Lung (tissue), 11 donors: ENCODE measurements at regions not wholly inside any gene's neighbourhood (a gene's known extent, or its start where the extent isn't known, plus 50 kb on each side); places are given as distances from the start of the nearest gene placed in this dataset.

Experiments
- ATAC-seq: fragments of 200-7000 bp; cut with Tn5 transposase; one replicate; pipeline ENCODE4 v1.9.1; 2020; ENCODE audit warnings: moderate number of reproducible peaks; ENCODE audit not compliant: insufficient read depth, low FRiP score
- DNase-seq, 3 donors: peaks; one replicate each; pipeline ENCODE4 v3.0.0-alpha.2; 2013 to 2017
- H3K27ac ChIP-seq, 2 donors: one replicate each; pipeline ENCODE4 v1.5.1; 2013; ENCODE audit warnings: mild to moderate bottlenecking in 2 of 2, moderate library complexity in 2 of 2, control low read depth in 1 of 2, inconsistent platforms in 1 of 2, low read depth in 1 of 2, low read length in 1 of 2
- H3K27me3 ChIP-seq, 3 donors: one replicate each; pipeline ENCODE4 v1.5.1; 2013; ENCODE audit warnings: low read length in 2 of 3; ENCODE audit not compliant: control insufficient read depth in 3 of 3, insufficient read depth in 3 of 3
- H3K36me3 ChIP-seq, 4 donors: one replicate each; pipeline ENCODE4 v1.5.1; 2013; ENCODE audit warnings: low read length in 4 of 4, mild to moderate bottlenecking in 1 of 4, moderate library complexity in 1 of 4; ENCODE audit not compliant: control insufficient read depth in 4 of 4, insufficient read depth in 4 of 4
- H3K4me1 ChIP-seq, 5 donors: one replicate each; pipeline ENCODE4 v1.5.1; 2013; ENCODE audit warnings: low read length in 5 of 5, mild to moderate bottlenecking in 2 of 5, moderate library complexity in 1 of 5; ENCODE audit not compliant: control insufficient read depth in 5 of 5, insufficient read depth in 5 of 5
- H3K4me3 ChIP-seq: one replicate; pipeline ENCODE4 v1.5.1; 2013; ENCODE audit warnings: mild to moderate bottlenecking, control low read depth, moderate library complexity
- H3K9ac ChIP-seq, 2 donors: one replicate each; pipeline ENCODE4 v1.5.1; 2013; ENCODE audit warnings: low read length in 2 of 2, control low read depth in 1 of 2; ENCODE audit not compliant: insufficient read depth in 1 of 2
- H3K9me3 ChIP-seq, 4 donors: one replicate each; pipeline ENCODE4 v1.5.1; 2013; ENCODE audit warnings: low read length in 3 of 4, mild to moderate bottlenecking in 1 of 4, moderate library complexity in 1 of 4; ENCODE audit not compliant: control insufficient read depth in 4 of 4, insufficient read depth in 3 of 4
- CTCF ChIP-seq: IDR thresholded peaks from 2 replicates; pipeline ENCODE4 v1.5.1; 2012; ENCODE audit warnings: mild to moderate bottlenecking; ENCODE audit errors: control extremely low read depth, extremely low read depth
- WGBS, 2 donors: extraction: QIAGEN DNeasy Blood & Tissue Kit; methylation state at CpG; one replicate each; pipeline ENCODE4 v1.1.7; 2013; 5-methylcytosine and 5-hydroxymethylcytosine counted together
- donor health status: control.
- donor health status: control.
- donor health status: Bipolar disorder and iron deficiency.
- donor health status: healthy.
- donor health status: DM: yes; HTN: yes; CAD: no.

GRCh38 chr11:134759274-134759673, 347.2 kb upstream of the B3GAT1 start:
- Histone ChIP-seq H3K36me3 (no peaks in the 10 kb centered on the region), H3K27ac (no peak overlapping the region), H3K27me3 (peaks cover 0 to under 1% (median 0%) of the 10 kb centered on the region in 3 donors), H3K4me3 (no peak overlapping the region), H3K9me3 (peaks cover 0 to 8% (median 0%) of the 10 kb centered on the region in 4 donors), H3K4me1 (no peaks in the 10 kb centered on the region), H3K9ac (no peak overlapping the region)
- no peak for TF ChIP-seq CTCF
- WGBS, 2 donors = 77 to 81% methylated on average over 11 of the region's 11 CpGs
- ATAC-seq (no peak), DNase-seq (no peak)

- Histone ChIP-seq H3K36me3 (no peaks in the 10 kb centered on the region), H3K9ac (no peak overlapping the region), H3K4me1 (no peaks in the 10 kb centered on the region), H3K9me3 (peaks cover 0 to 8% (median 0%) of the 10 kb centered on the region in 4 donors), H3K27ac (no peak overlapping the region), H3K4me3 (no peak overlapping the region), H3K27me3 (peaks cover 0 to 4% (median 0%) of the 10 kb centered on the region in 3 donors)
- 84 to 89% methylated on average over 10 of the region's 10 CpGs for WGBS, 2 donors
- DNase-seq = no peak
- no peak for TF ChIP-seq CTCF
- ATAC-seq = no peak
Measured at GRCh38 chr11:134758342-134758931, 346.4 kb upstream of the B3GAT1 start.

GRCh38 chr11:134757633-134758032, 345.6 kb upstream of the B3GAT1 start:
- Histone ChIP-seq H3K4me1 (no peaks in the 10 kb centered on the region), H3K36me3 (no peaks in the 10 kb centered on the region), H3K4me3 (no peak overlapping the region), H3K27ac (no peak overlapping the region), H3K9ac (no peak overlapping the region), H3K9me3 (peaks cover 0 to 6% (median 0%) of the 10 kb centered on the region in 4 donors), H3K27me3 (peaks cover 0 to 4% (median 0%) of the 10 kb centered on the region in 3 donors)
- TF ChIP-seq CTCF = no peak
- ATAC-seq = no peak
- DNase-seq = no peak
- 80 to 82% methylated on average over 3 of the region's 3 CpGs for WGBS, 2 donors
